HG02642 (cell line): ENCODE measurements at regions not wholly inside any gene's neighbourhood (a gene's known extent, or its start where the extent isn't known, plus 50 kb on each side); places are given as distances from the start of the nearest gene placed in this dataset.
"Not testable (repeated sequence)": the region's sequence is repeated elsewhere in the genome, so short reads cannot be mapped to it uniquely, and the experiment has no call there.

Source experiments
- ATAC-seq: cut with Tn5 transposase; IDR thresholded peaks from one replicate; pipeline ENCODE4 v1.9.1; 2021; ENCODE audit warnings: mild to moderate bottlenecking; ENCODE audit not compliant: unreplicated experiment, poor library complexity

- ATAC-seq, result no peak
Measured at GRCh38 chr1:199619223-199619622, 408.3 kb upstream of the NR5A2 start.

DNA sequence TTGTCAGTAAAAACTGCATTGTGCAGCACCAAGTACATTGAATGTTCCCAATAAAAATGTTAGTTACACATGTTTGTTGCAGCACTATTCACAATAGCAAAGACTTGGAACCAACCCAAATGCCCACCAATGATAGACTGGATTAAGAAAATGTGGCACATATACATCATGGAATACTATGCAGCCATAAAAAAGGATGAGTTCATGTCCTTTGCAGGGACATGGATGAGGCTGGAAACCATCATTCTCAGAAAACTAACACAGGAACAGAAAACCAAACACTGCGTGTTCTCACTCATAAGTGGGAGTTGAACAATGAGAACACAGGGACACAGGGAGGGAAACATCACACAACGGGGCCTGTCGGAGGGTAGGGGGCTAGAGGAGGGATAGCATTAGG, 401.3 kb upstream of the NR5A2 start:
- not testable (repeated sequence) for ATAC-seq

DNA sequence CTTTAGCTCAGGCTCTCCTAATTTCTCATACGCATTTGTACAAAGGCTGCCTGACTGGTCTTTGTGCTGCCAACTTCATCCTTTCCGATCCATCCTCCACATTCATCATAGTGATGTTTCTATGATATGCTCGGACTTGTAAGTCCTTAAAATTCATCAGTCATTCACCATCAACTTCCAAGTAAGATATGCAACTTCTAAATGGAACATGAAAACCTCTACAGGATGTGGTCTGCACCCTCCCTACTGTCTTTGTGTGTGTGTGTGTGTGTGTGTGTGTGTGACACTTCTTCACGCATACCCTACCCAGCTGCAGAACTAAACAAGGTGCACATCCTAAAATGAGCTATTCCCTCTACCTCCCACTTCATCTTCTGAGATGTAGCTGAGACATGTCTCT, 397.9 kb upstream of the NR5A2 start:
- ATAC-seq, result no peak

DNA sequence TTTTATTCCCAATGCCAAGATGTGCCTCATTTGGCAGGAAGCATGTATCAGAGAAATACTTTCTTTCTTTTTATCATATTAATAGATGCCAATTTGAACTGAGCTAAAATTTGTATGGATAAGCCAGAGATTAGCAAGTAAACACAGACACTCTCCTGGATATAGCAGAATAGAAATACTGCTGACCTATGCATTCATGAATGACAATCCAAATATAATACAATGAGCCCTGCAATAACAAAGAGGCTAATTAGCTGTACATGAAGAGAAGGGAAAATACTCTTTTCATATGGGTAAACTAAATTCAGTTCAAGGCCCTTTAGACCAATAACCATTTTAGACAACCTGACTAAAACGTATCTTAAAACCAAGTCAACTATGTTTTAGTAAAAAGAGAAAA, 388.1 kb upstream of the NR5A2 start:
- no peak for ATAC-seq

- no peak for ATAC-seq
Measured at GRCh38 chr1:199641531-199641930, 386.0 kb upstream of the NR5A2 start.

GRCh38 chr1:199644912-199645311, 382.6 kb upstream of the NR5A2 start:
- no peak for ATAC-seq

GRCh38 chr1:199646761-199647160, 380.7 kb upstream of the NR5A2 start:
- ATAC-seq, result no peak

GRCh38 chr1:199657449-199657848, 370.1 kb upstream of the NR5A2 start:
- ATAC-seq, result no peak

DNA sequence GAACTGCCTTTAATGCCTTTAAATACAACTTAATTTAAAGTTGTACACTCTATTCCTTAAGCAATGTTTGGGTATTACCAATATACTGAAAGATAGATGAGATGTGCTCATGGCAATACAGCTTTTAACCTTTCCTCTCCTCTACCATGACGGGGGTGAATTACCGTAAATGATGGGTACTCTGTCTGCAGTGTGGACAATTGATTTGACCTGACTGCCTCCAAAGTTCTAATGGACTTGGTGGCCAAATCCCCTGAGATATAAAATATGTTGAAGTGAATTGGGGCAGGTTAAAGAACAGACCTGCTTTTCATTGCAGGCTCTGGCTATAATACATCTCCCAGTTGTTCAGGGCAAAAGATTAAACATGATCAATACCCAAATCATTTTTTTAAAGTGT, 367.4 kb upstream of the NR5A2 start:
- no peak for ATAC-seq

- ATAC-seq, result no peak
Measured at GRCh38 chr1:199665371-199665770, 362.1 kb upstream of the NR5A2 start.

GRCh38 chr1:199667089-199667488, 360.4 kb upstream of the NR5A2 start:
- ATAC-seq, result no peak

GRCh38 chr1:199669916-199670315, 357.6 kb upstream of the NR5A2 start:
- ATAC-seq, result no peak

GRCh38 chr1:199671684-199672083, 355.8 kb upstream of the NR5A2 start:
- ATAC-seq, result no peak

DNA sequence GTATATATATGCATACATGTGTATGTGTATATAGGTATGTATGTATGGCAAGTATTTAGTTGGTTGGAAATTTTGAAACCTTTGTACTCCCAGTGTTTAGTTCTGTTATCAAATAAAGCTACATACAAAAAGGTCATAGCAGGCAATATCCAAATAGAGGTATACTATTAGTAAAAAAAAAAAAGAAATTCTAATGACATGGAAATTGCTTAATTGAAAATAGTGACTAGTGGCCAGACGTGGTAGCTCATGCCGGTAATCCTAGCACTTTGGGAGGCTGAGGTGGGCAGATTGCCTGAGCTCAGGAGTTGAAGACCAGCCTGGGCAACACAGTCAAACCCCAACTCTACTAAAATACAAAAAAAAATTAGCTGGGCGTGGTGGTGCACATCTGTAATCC, 351.6 kb upstream of the NR5A2 start:
- no peak for ATAC-seq

DNA sequence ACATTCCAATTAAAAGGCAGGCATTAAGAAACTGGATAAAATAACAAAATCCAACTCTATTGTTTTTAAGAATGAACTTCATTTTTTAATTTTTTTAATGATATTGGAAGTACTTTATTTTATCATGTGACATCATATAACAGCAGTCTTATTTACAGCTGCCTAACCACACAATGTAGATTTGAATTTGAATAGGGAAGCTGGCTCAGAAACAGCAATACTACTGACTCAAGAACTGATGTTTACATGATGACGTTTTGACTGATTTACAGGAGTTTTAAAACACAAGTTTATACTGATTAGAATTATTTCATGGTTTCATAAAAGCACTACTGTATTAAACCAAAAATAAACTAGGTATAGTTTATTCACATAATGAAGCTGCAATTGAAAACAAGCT, 348.7 kb upstream of the NR5A2 start:
- no peak for ATAC-seq

- no peak for ATAC-seq
Measured at GRCh38 chr1:199682081-199682480, 345.4 kb upstream of the NR5A2 start.

DNA sequence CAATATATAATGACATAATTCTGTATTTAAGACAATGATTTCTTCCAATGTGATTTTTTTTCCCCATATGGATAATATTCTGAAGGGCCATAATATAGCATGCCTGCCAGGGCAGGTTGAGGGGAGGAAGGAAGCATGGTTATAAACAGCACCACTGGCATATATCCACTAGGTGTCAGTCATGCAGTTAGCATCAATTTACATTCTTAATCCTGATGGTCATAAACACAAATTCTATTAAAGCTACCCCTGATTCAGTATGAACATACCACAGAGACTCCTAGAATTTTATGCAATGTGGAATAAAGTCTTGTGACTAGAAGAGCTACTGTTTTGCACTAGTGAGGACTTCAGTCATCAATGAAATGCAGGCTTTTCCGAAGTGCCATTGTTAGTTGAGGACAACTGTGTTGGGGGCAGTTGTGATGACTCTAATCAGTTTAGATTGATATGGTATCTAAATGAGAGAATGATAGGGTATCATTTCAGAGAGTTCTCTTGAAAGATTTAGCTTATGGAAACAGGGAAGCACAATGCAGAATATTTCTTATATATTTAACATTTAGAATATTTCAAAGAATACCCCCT, 342.7 kb upstream of the NR5A2 start:
- peak; percentile 78 for ATAC-seq

DNA sequence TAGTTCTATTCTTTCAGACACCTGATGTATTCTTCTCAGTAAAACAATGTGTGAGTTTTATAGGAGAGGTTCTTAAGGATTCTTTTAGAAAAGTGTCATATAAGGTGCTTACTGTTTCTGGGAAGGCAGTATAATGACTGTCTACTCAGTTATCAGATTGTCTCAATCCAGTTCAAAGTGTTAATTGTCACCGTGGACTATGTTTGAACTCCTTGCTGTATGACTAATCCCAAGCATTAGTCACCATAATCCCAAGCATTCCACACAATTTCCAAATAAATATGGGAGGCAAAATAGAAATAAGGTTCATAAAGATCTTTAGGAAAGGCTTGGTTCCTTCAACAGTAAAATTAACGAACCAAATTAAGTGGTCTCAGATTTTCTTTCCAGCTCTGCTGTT, 342.1 kb upstream of the NR5A2 start:
- no peak for ATAC-seq

DNA sequence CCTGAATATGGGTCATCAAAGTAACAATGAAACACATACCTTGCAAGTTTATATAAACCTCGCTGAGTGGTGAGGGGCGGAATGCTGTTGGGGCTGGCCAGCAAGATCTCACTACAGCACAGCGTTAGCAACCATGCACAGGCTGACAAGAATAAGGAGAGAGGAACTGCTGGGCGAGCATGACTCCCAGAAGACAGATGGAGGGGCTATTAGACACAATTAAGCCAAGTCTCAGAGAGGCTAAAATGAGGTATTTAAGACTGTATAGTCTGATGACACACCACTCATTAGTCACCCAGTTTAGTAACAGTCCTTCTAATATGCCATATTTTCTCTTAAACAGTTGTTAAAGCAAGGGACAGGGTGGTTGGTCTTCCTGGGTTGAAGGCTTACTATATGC, 340.2 kb upstream of the NR5A2 start:
- no peak for ATAC-seq

- no peak for ATAC-seq
Measured at GRCh38 chr1:199688133-199688676, 339.3 kb upstream of the NR5A2 start.

GRCh38 chr1:199688774-199689173, 338.7 kb upstream of the NR5A2 start:
- no peak for ATAC-seq

DNA sequence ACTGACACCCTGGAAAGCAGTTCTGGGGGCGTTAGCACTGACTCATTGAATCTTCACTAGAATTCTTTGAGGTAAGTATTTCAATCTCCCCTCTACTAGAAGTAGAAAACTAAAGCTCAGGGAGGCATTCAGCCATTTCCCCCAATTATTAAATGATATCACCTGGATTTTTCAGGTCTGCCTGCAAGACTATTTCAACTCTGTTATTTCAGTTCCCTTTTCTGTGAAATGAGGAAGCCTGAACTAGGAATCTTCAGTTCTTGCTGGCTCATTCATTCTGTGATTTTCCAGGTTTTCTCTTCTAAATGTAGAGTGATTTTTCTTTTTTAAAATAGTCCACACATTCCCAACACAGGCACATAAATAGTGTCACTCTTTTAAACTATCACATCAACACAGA, 337.0 kb upstream of the NR5A2 start:
- ATAC-seq, result no peak

- ATAC-seq, result no peak
Measured at GRCh38 chr1:199691540-199691939, 336.0 kb upstream of the NR5A2 start.
